GM03348 (cell line): ENCODE measurements at regions not wholly inside any gene's neighbourhood (a gene's known extent, or its start where the extent isn't known, plus 50 kb on each side); places are given as distances from the start of the nearest gene placed in this dataset.
"Not testable (repeated sequence)": the region's sequence is repeated elsewhere in the genome, so short reads cannot be mapped to it uniquely, and the experiment has no call there.

Source experiments
- DNase-seq: peaks from one replicate; pipeline ENCODE4 v3.0.0; 2012; ENCODE audit warnings: low spot score

DNA sequence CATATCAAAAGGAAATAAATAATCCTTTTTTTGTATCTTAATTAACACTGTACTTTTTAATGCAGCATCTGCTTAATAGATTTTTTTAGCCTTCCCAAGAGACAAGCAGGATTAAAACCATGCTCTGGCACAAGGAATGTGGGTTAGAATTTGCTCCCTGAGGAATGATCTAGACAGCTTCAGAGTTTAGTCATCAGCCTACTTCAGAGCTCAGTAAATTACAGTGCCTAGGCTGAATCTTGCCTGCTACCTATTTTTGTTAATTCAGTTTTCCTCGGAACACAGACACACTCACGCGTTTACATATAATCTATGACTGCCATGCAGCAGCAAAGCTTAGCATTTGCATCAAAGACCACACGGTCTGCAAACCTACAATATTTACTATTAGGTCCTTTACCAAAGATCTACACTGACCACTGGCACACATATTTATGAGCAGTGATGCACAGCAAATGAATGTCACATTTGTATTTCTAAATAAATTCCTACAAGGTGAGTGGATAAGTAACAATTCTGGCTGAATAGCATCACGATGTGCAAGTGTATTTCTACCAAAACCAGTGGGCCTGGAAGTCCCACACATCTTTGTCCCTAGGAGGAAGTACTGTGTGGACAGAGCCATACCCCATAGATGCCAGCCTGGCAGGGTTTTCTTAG, 309.8 kb upstream of the TMEM132C start:
- peak; percentile 57 for DNase-seq

DNA sequence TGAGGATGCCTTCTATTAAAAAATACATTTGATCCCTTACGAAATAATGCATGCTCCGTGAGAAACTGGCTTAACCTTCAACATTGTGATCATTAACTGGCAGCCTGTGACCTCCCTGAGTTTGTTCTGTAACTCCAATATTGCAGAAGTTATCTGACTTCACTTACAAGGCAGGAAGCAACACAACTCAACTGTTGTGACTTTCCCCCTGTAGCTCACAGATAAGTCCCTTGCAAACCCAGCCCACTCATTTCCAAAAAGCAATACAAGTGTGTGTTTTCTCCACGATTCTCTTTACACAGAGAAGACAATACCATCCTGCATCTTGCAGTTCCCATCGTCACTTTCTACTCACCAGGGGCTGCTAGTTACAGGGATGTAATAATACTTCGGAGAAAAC, 304.7 kb upstream of the TMEM132C start:
- no peak for DNase-seq

- DNase-seq, result no peak
These were observed 303.0 kb upstream of the TMEM132C start for GRCh38 chr12:127963933-127964332.

- no peak for DNase-seq
These were observed 302.3 kb upstream of the TMEM132C start for GRCh38 chr12:127964717-127965116.

DNA sequence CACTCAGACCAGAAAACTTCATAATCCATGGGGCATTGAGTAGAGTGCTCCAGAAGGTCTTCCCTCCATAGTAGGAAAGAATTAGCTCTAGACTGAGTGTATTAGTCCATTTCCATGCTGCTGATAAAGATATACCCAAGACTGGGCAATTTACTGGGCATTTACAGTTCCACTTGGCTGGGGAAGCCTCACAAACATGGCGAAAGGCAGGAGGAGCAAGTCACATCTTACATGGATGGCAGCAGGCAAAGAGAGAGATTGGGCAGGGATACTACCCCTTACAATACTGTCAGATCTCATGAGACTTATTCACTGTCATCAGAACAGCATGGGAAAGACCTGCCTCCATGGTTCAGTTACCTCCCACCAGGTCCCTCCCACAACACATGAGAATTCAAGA, 300.6 kb upstream of the TMEM132C start:
- DNase-seq, result no peak

DNA sequence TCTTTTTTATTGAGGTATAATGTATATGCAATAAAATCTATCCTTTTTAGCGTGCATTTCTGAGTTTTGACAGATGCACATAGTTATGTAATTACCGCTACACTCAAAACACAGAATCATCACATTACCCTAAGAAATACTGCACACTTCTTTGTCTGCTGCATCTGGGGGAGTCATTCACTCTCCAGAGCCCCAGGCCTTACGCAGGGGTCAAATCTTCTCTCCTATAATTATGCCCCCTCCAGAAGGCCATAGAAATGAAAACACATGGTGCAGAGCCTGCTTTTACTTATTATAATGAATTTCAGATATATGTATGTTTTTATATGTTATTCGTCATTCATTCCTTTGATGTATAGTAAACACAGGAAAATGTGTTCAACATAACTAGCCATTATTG, 296.5 kb upstream of the TMEM132C start:
- DNase-seq, result no peak

DNA sequence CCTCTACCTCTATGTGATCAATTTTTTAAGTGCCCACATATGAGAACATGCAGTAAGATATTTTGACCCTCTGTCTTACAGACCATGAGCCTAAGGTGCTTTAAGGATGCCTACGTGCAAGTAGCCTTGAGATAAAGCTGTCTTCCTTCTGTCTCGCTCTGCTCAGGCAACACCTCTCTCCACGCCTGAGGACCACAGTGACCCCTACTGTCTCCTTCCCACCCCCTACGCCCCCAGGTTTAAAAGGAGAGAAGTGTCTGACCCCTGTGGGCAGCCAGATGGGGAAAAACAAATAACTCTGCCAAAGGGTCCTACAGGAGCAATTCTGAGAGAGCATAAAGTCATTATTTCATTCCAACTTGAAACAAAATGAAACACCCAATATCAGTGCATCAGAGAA, 286.4 kb upstream of the TMEM132C start:
- no peak for DNase-seq

GRCh38 chr12:127981875-127982274, 285.1 kb upstream of the TMEM132C start:
- no peak for DNase-seq

DNA sequence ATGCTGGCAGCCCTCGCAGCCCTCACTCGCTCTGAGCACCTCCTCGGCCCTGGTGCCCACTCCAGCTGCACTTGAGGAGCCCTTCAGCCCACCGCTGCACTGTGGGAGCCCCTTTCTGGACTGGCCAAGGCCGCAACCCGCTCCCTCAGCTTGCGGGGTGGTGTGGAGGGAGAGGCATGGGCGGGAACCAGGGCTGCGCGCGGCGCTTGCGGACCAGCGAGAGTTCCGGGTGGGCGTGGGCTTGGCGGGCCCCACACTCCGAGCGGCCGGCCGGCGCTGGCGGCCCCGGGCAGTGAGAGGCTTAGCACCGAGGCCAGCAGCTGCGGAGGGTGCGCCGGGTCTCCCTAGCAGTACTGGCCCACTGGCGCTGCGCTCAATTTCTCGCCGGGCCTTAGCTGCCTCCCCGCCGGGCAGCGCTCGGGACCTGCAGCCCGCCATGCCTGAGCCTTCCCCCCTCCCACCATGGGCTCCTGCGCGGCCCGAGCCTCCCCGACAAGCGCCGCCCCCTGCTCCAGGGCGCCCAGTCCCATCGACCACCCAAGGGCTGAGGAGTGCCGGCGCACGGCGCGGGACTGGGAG, 283.7 kb upstream of the TMEM132C start:
- not testable (repeated sequence) for DNase-seq

GRCh38 chr12:127984386-127985055, 282.4 kb upstream of the TMEM132C start:
- peak; percentile 9 for DNase-seq

DNA sequence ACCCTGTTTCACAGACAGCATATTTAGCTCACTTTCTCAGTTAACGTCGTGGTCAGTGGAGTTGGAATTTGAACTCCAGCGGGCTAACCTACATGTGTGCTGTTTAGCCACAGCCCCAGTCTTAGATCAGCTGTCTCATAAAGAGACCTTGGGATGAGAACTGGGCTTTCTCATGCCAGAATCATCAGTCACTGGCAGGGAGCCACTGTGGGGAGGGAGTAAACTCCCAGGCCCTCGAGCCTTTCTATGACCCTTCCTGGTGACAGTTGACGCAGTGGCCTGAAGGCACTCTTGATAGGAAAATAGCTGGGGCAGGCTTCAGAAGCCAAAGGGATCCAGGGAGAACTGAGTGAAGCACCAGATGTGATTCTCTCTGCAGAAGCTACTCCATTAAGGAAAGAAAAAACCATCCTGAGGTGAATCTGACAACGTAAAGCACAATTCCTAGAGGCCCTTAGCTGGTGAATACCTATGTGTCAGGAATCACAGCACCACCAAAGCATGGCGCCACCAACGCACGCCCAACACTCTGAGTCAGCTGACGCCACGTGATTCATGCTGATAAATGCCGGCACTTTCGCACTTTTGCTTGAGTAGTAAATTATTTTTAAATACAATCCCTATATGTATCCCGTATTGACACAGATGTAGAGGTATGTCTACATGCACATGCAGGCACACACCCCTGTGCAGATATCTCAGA, 279.6 kb upstream of the TMEM132C start:
- peak; percentile 17 for DNase-seq

DNA sequence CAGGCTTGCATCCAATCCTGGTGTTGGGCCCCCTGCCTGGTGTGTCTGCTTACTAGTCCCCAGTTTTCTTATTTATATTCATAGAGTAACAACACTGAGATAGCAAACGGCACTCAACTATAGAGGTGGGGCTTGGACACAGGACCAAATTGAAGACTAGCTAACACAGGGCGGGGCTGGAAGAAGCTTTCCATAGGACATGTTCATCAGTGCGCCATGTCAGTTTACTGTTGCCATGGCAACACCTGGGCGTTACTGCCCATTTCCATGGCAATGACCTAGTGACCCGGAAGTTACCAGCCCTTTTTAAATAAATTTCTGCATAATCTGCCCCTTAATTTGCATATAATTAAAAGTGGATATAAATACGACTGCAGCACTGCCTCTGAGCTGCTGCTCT, 275.5 kb upstream of the TMEM132C start:
- DNase-seq, result no peak

GRCh38 chr12:127998988-127999387, 268.0 kb upstream of the TMEM132C start:
- DNase-seq, result no peak

DNA sequence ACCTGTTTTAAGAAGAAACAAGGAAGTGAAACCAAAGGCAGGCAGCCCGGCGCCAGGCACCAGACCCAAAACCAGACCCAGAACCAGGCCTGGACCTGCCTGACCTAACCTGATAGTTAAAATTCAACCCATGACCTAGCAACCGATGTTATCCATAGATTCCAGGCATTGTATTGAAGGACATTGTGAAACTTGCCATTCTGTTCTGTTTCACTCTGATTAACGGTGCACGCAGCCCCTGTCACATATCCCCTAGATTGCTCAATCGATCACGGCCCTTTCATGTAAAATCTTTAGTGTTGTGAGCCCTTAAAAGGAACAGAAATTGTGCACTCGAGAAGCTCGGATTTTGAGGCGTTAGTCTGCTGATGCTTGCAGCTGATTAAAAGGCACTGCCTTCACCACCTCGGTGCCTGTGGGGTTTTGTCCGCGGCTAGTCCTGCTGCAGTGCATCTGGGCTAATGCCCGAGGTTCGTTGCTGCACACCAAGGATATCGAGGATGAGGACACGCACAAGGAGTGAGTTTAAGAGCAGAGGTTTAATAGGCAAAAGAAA, 262.5 kb upstream of the TMEM132C start:
- no peak for DNase-seq

- DNase-seq, result no peak
These were observed 259.7 kb upstream of the TMEM132C start for GRCh38 chr12:128007250-128007649.

DNA sequence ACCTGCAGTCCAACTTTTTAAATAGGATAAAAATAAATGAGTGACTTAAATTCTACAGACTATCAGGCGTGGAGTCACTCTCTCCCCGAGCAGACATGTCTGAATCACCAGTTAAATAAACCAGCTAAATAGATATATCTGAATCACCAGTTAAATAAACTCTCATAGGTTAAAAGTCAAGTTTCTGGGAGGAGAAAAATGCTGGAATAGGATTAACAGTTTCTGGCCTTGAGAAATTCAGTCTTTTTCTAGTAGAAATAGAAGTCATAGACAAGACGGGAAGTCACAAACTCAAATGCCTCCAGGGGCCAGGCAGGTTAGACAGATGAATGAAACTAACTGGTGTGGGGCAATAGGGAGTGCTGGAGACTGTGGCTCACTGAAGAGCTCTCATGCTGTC, 258.6 kb upstream of the TMEM132C start:
- DNase-seq, result no peak

DNA sequence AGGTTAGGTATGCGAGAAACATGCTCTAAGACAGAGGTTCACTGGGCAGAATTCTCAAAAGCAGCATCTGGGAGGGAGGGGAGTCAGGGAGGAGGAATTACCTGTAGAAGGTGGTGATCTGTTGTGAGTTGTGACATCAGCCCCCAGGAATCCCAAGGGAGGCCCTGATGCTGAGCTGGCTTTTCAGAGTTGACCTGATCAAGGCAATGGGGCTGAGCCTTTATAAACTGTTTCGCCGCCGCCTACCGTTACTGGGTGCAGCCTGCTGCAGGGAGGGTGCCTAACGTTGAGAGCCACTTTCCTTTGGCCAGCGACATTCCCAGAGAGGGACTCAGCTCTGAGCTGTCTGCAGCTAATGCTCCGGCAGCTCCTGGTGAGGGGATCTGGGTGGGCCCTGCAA, 257.9 kb upstream of the TMEM132C start:
- DNase-seq, result no peak

- DNase-seq, result no peak
These were observed 254.9 kb upstream of the TMEM132C start for GRCh38 chr12:128012110-128012509.

DNA sequence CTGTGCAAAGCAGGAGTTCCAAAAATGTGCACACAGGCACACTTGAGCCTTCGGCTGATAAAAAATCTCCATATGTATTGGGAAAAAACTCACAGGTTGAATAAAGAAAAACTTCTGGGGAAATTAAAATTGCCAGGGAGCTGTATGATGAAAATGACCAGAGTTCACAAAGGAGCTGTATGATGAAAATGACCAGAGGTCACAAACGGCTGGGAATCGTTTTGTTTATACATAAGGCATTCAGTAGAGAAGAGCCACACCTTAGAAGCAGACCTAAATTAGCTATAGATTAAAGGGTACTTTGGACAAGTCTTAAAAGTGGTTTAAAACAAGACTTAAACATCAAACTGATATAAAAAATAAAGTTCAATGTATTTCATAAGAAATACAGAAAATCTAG, 251.7 kb upstream of the TMEM132C start:
- DNase-seq, result no peak

DNA sequence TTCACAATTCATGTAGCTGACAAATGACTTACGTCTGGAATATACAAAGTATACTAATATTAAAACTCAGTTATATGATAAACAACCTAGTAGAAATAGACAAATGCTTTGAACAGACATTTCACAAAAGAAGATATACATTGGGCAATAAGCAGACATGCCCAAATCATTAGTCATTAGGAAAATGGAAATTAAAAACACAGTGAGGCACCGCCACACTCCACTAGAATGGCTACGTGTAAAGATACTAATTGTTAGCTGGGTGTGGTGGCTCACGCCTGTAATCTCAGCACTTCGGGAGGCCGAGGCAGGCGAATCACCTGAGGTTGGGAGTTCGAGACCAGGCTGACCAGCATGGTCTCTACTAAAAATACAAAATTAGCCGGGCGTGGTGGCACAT, 248.9 kb upstream of the TMEM132C start:
- DNase-seq, result no peak

GRCh38 chr12:128019996-128020544, 246.9 kb upstream of the TMEM132C start:
- DNase-seq, result no peak

DNA sequence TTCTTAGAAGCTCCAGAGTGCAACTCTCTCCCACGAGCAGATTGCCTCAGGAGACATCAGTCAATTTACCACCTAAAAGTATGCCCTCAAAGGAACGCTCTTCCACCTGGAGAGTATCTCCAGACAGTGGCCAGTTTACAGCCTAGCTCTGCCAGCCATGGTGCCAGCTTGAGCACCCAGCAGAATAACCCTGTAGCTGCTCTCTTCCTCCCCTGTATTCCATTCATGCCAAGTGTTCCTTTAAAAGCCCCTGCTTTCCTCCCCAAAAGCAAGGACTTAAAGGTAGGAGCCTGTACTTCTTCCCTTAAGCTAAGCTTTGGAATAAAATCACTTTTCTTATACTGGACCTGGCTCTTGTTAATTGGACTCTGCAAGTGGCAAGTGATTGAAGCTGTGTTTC, 245.4 kb upstream of the TMEM132C start:
- no peak for DNase-seq
